Caco-2 (cell line): ENCODE measurements at regions not wholly inside any gene's neighbourhood (a gene's known extent, or its start where the extent isn't known, plus 50 kb on each side); places are given as distances from the start of the nearest gene placed in this dataset.

ENCODE experiments used
- BruUV-seq: library from RNA; stranded (reverse); fragments of 400-500 nt; replicated peaks from 2 replicates; lab custom pipeline; 2021; lab: Mats Ljungman, UMichigan
- CTCF ChIA-PET: fragments of 300-600 bp; sonication (Branson Sonifier 250); formaldehyde crosslinking; loops from one replicate; lab custom pipeline; 2022; ENCODE audit warnings: antibody characterized with exemption; lab: Charles Lee
- POLR2A ChIA-PET: fragments of 300-600 bp; sonication (Branson Sonifier 250); formaldehyde crosslinking; loops from one replicate; lab custom pipeline; 2022; ENCODE audit warnings: antibody characterized with exemption; lab: Charles Lee
- DNase-seq, 2 experiments: peaks; one replicate each; pipeline versions ENCODE4 v3.0.0 to v3.0.0-alpha.2; 2020 to 2022
- H3K27me3 ChIP-seq: replicated peaks from 2 replicates; pipeline ENCODE4 v1.6.0; 2011; ENCODE audit warnings: low read length; ENCODE audit not compliant: control insufficient read depth, insufficient read depth
- H3K36me3 ChIP-seq: 2 replicates; pipeline ENCODE4 v1.5.1; 2011; ENCODE audit warnings: low read length; ENCODE audit not compliant: control insufficient read depth, insufficient read depth
- H3K4me1 ChIP-seq: fragments of 250-450 bp; sonication (Bioruptor Pico); 2 replicates; pipeline ENCODE4 v1.5.1; 2020; ENCODE audit warnings: mild to moderate bottlenecking
- H3K4me3 ChIP-seq: 2 replicates; pipeline ENCODE4 v1.5.1; 2011; ENCODE audit warnings: low read depth, mild to moderate bottlenecking, control low read depth, low read length
- H3K9me3 ChIP-seq: fragments of 250-450 bp; sonication (Bioruptor Pico); 2 replicates; pipeline ENCODE4 v1.5.1; 2020; ENCODE audit warnings: mild to moderate bottlenecking, moderate library complexity
- H3K27ac Mint-ChIP-seq: one replicate; pipeline ENCODE4 v1.8.0; 2022; ENCODE audit warnings: mixed read lengths; ENCODE audit not compliant: unreplicated experiment
- H3K27me3 Mint-ChIP-seq: one replicate; pipeline ENCODE4 v1.8.0; 2022; ENCODE audit warnings: mixed read lengths; ENCODE audit not compliant: insufficient read depth, unreplicated experiment
- H3K36me3 Mint-ChIP-seq: one replicate; pipeline ENCODE4 v1.8.0; 2022; ENCODE audit warnings: mild to moderate bottlenecking, mixed read lengths; ENCODE audit not compliant: insufficient read depth, unreplicated experiment
- H3K4me1 Mint-ChIP-seq: one replicate; pipeline ENCODE4 v1.8.0; 2022; ENCODE audit warnings: low read depth, mixed read lengths; ENCODE audit not compliant: unreplicated experiment
- H3K4me3 Mint-ChIP-seq: one replicate; pipeline ENCODE4 v1.8.0; 2022; ENCODE audit warnings: mild to moderate bottlenecking, moderate library complexity, mixed read lengths; ENCODE audit not compliant: unreplicated experiment
- H3K9me3 Mint-ChIP-seq: one replicate; pipeline ENCODE4 v1.8.0; 2022; ENCODE audit warnings: mixed read lengths; ENCODE audit not compliant: unreplicated experiment
- intact Hi-C: fragments of 100-400 bp; cut with micrococcal nuclease; formaldehyde crosslinking; loops from one replicate; pipeline ENCODE4 v1.10.0; 2022; ENCODE audit not compliant: unreplicated experiment
- TF ChIP-seq, protein P1 (sequence below), 2 experiments: fragments of 200-600 bp in 1 of 2; IDR thresholded peaks; 1 replicate in 1 of 2; 2 replicates in 1 of 2; pipeline versions ENCODE4 v1.5.1 to v1.8.0; 2011 to 2022; ENCODE audit warnings: antibody characterized with exemption in 1 of 2, control low read depth in 1 of 2, inconsistent platforms in 1 of 2, low read depth in 1 of 2, low read length in 1 of 2, mild to moderate bottlenecking in 1 of 2, moderate library complexity in 1 of 2; ENCODE audit not compliant: insufficient read depth in 1 of 2, severe bottlenecking in 1 of 2, unreplicated experiment in 1 of 2

GRCh38 chr1:56028244-56028643 lies 551.1 kb downstream of the PLPP3 start:
- Histone ChIP-seq H3K4me3 (no peak overlapping the region), H3K27me3 (no peaks in the 10 kb centered on the region), H3K9me3 (no peaks in the 10 kb centered on the region), H3K4me1 (peaks cover 5% of the 10 kb centered on the region; the same call in 1 of the 2 replicates), H3K36me3 (no peaks in the 10 kb centered on the region)
- Mint-ChIP-seq H3K4me1 (peaks cover 10% of the 10 kb centered on the region), H3K4me3 (no peak overlapping the region), H3K27ac (no peak overlapping the region), H3K36me3 (no peaks in the 10 kb centered on the region), H3K9me3 (peaks cover 13% of the 10 kb centered on the region), H3K27me3 (no peaks in the 10 kb centered on the region)
- CTCF ChIA-PET, result interaction anchor here (0.6 kb wide), 1 partner anchor 251 kb away, joined by 4 read pairs; no protein-coding TSS in a partner anchor
- BruUV-seq, result no TSS peak
- POLR2A ChIA-PET, result no interaction called here
- DNase-seq, result no peak
- TF ChIP-seq, protein P1, sequence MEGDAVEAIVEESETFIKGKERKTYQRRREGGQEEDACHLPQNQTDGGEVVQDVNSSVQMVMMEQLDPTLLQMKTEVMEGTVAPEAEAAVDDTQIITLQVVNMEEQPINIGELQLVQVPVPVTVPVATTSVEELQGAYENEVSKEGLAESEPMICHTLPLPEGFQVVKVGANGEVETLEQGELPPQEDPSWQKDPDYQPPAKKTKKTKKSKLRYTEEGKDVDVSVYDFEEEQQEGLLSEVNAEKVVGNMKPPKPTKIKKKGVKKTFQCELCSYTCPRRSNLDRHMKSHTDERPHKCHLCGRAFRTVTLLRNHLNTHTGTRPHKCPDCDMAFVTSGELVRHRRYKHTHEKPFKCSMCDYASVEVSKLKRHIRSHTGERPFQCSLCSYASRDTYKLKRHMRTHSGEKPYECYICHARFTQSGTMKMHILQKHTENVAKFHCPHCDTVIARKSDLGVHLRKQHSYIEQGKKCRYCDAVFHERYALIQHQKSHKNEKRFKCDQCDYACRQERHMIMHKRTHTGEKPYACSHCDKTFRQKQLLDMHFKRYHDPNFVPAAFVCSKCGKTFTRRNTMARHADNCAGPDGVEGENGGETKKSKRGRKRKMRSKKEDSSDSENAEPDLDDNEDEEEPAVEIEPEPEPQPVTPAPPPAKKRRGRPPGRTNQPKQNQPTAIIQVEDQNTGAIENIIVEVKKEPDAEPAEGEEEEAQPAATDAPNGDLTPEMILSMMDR (IDR thresholded peaks at IDR 0.05; ENCODE audit: insufficient read depth in 1 of 2, low read depth in 1 of 2, low read length in 1 of 2, severe bottlenecking in 1 of 2, unreplicated experiment in 1 of 2), result no peak
- intact Hi-C loops, result no loop called here

GRCh38 chr1:56025942-56026341 lies 553.4 kb downstream of the PLPP3 start:
- BruUV-seq, result no TSS peak
- H3K36me3 Mint-ChIP-seq, result no peaks in the 10 kb centered on the region
- POLR2A ChIA-PET, result no interaction called here
- DNase-seq, result no peak
- Histone ChIP-seq H3K4me1 (peaks cover 5% of the 10 kb centered on the region; the same call in 1 of the 2 replicates), H3K4me3 (no peak overlapping the region), H3K9me3 (no peaks in the 10 kb centered on the region), H3K27me3 (no peaks in the 10 kb centered on the region), H3K36me3 (no peaks in the 10 kb centered on the region)
- H3K9me3 Mint-ChIP-seq, result peaks cover 19% of the 10 kb centered on the region
- CTCF ChIA-PET, result no interaction called here
- no peaks in the 10 kb centered on the region for H3K27me3 Mint-ChIP-seq
- no peak overlapping the region for H3K4me3 Mint-ChIP-seq
- H3K27ac Mint-ChIP-seq, result no peak overlapping the region
- TF ChIP-seq, protein P1 (IDR thresholded peaks at IDR 0.05; ENCODE audit: insufficient read depth in 1 of 2, low read depth in 1 of 2, low read length in 1 of 2, severe bottlenecking in 1 of 2, unreplicated experiment in 1 of 2), result no peak
- H3K4me1 Mint-ChIP-seq, result peaks cover 10% of the 10 kb centered on the region
- intact Hi-C loops, result no loop called here

GRCh38 chr1:56024155-56024554 lies 555.2 kb downstream of the PLPP3 start:
- H3K36me3 ChIP-seq, result no peaks in the 10 kb centered on the region
- DNase-seq, result no peak
- peaks cover 19% of the 10 kb centered on the region for H3K9me3 Mint-ChIP-seq
- BruUV-seq, result no TSS peak
- POLR2A ChIA-PET, result no interaction called here
- H3K27me3 Mint-ChIP-seq, result no peaks in the 10 kb centered on the region
- H3K4me1 Mint-ChIP-seq, result peaks cover 3% of the 10 kb centered on the region
- no peaks in the 10 kb centered on the region for H3K9me3 ChIP-seq
- CTCF ChIA-PET, result no interaction called here
- no peak overlapping the region for H3K4me3 Mint-ChIP-seq
- no peak overlapping the region for H3K4me3 ChIP-seq
- intact Hi-C loops, result no loop called here
- H3K36me3 Mint-ChIP-seq, result no peaks in the 10 kb centered on the region
- TF ChIP-seq, protein P1 (IDR thresholded peaks at IDR 0.05; ENCODE audit: insufficient read depth in 1 of 2, low read depth in 1 of 2, low read length in 1 of 2, severe bottlenecking in 1 of 2, unreplicated experiment in 1 of 2), result no peak
- no peaks in the 10 kb centered on the region for H3K4me1 ChIP-seq
- H3K27ac Mint-ChIP-seq, result no peak overlapping the region
- H3K27me3 ChIP-seq, result no peaks in the 10 kb centered on the region
